HL-60 (cell line): ENCODE measurements at regions not wholly inside any gene's neighbourhood (a gene's known extent, or its start where the extent isn't known, plus 50 kb on each side); places are given as distances from the start of the nearest gene placed in this dataset.

ENCODE experiments used
- DNase-seq, 2 experiments: peaks; one replicate each; pipeline ENCODE4 v3.0.0-alpha.2; 2010 to 2020; ENCODE audit warnings: low read depth in 1 of 2, low spot score in 1 of 2
- H3K27ac ChIP-seq: fragments of 250-450 bp; sonication (Bioruptor Pico); replicated peaks from 2 replicates; pipeline ENCODE4 v1.5.1; 2020; ENCODE audit warnings: mild to moderate bottlenecking, moderate library complexity
- H3K27me3 ChIP-seq: fragments of 250-450 bp; sonication (Bioruptor Pico); 2 replicates; pipeline ENCODE4 v1.5.1; 2021; ENCODE audit warnings: mild to moderate bottlenecking, moderate library complexity; ENCODE audit not compliant: insufficient read depth, poor library complexity, severe bottlenecking
- H3K4me3 ChIP-seq: replicated peaks from 2 replicates; pipeline ENCODE4 v1.5.1; 2011; ENCODE audit warnings: mild to moderate bottlenecking, control low read depth, low read length; ENCODE audit not compliant: insufficient read depth
- GABPA ChIP-seq: IDR thresholded peaks from 2 replicates; pipeline ENCODE4 v1.6.1; 2012; ENCODE audit warnings: low read depth
- POLR2AphosphoS5 ChIP-seq: IDR thresholded peaks from 2 replicates; pipeline ENCODE4 v1.6.1; 2012; ENCODE audit warnings: low read depth
- SPI1 ChIP-seq: IDR thresholded peaks from 2 replicates; pipeline ENCODE4 v1.6.1; 2012; ENCODE audit warnings: low read depth, mild to moderate bottlenecking, borderline replicate concordance
- TF ChIP-seq, protein P1 (sequence below): IDR thresholded peaks from 2 replicates; pipeline ENCODE4 v1.6.1; 2012; ENCODE audit warnings: low read depth; ENCODE audit not compliant: insufficient replicate concordance
- TF ChIP-seq, protein P2 (sequence below): IDR thresholded peaks from one replicate; pipeline ENCODE4 v1.5.1; 2011; ENCODE audit warnings: low read length, control low read depth, inconsistent platforms; ENCODE audit not compliant: insufficient read depth

DNA sequence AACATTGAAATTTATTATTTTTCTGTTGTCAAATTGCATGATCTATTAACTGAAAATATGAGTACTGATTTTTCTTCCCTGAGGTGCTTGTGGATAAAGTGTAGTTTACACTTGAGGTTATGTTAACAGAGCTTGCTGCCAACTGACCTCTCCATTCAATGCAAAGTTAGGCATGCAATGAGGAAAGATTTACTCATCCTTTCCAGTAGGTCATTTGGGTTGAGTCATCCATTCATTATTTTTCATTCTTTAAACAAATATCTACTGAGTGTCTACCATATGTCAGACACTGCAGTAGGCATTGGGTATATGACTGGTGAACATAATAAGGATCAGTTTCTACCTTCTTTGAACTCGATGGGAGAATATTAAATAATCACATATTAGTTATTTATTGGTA lies 604.1 kb downstream of the EDEM1 start:
- no peak for TF ChIP-seq POLR2AphosphoS5
- TF ChIP-seq, protein P1, sequence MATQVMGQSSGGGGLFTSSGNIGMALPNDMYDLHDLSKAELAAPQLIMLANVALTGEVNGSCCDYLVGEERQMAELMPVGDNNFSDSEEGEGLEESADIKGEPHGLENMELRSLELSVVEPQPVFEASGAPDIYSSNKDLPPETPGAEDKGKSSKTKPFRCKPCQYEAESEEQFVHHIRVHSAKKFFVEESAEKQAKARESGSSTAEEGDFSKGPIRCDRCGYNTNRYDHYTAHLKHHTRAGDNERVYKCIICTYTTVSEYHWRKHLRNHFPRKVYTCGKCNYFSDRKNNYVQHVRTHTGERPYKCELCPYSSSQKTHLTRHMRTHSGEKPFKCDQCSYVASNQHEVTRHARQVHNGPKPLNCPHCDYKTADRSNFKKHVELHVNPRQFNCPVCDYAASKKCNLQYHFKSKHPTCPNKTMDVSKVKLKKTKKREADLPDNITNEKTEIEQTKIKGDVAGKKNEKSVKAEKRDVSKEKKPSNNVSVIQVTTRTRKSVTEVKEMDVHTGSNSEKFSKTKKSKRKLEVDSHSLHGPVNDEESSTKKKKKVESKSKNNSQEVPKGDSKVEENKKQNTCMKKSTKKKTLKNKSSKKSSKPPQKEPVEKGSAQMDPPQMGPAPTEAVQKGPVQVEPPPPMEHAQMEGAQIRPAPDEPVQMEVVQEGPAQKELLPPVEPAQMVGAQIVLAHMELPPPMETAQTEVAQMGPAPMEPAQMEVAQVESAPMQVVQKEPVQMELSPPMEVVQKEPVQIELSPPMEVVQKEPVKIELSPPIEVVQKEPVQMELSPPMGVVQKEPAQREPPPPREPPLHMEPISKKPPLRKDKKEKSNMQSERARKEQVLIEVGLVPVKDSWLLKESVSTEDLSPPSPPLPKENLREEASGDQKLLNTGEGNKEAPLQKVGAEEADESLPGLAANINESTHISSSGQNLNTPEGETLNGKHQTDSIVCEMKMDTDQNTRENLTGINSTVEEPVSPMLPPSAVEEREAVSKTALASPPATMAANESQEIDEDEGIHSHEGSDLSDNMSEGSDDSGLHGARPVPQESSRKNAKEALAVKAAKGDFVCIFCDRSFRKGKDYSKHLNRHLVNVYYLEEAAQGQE: no peak
- TF ChIP-seq SPI1: no peak
- TF ChIP-seq, protein P2, sequence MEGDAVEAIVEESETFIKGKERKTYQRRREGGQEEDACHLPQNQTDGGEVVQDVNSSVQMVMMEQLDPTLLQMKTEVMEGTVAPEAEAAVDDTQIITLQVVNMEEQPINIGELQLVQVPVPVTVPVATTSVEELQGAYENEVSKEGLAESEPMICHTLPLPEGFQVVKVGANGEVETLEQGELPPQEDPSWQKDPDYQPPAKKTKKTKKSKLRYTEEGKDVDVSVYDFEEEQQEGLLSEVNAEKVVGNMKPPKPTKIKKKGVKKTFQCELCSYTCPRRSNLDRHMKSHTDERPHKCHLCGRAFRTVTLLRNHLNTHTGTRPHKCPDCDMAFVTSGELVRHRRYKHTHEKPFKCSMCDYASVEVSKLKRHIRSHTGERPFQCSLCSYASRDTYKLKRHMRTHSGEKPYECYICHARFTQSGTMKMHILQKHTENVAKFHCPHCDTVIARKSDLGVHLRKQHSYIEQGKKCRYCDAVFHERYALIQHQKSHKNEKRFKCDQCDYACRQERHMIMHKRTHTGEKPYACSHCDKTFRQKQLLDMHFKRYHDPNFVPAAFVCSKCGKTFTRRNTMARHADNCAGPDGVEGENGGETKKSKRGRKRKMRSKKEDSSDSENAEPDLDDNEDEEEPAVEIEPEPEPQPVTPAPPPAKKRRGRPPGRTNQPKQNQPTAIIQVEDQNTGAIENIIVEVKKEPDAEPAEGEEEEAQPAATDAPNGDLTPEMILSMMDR: no peak
- TF ChIP-seq GABPA: no peak
- H3K27ac ChIP-seq: no peak overlapping the region
- DNase-seq: no peak
- no peaks in the 10 kb centered on the region for H3K27me3 ChIP-seq
- H3K4me3 ChIP-seq: no peak overlapping the region

DNA sequence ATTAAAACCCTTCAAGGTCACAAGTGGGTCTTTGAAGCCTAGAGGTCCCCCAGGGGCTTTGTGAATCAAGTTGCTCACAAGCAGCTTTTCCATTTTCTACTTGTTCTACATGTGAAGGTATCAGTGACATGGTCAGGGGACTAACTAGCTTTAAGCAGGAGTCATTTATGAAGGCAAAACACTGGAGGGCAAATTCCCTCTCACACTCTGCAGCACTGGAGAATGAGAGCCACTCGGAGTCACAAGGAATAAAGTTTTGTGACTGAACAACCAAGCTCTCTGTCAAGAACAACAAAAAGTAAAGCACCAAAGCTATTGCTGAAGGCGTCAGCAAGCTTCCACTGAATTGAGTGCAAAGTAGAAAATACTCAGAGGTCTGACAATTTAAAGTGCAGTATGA lies 609.0 kb downstream of the EDEM1 start:
- Histone ChIP-seq H3K4me3 (no peak overlapping the region), H3K27me3 (no peaks in the 10 kb centered on the region), H3K27ac (no peak overlapping the region)
- no peak for TF ChIP-seq GABPA
- TF ChIP-seq, protein P2: no peak
- TF ChIP-seq, protein P1: no peak
- no peak for TF ChIP-seq POLR2AphosphoS5
- no peak for TF ChIP-seq SPI1
- DNase-seq: no peak

DNA sequence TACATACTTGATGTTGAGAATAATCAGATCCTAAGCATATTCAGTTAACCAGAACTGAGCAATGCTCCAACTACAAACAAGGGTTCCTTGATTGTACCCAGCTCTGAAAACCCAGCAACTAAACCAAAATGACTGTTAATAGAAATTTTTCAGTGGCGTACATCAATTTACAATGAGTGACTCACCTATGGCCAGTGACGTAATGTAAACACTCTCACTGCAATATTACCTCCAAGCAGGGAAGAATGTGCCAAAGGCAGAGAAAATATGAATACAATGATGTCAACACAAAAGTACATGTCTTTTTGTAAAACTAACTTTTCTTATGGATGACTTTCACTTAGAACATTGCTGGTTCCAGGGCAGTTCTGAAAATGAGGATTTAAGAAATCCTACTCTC lies 611.3 kb downstream of the EDEM1 start:
- TF ChIP-seq SPI1 (no peak), GABPA (no peak), POLR2AphosphoS5 (no peak)
- TF ChIP-seq, protein P1: no peak
- TF ChIP-seq, protein P2: no peak
- no peak for DNase-seq
- no peak overlapping the region for H3K4me3 ChIP-seq
- no peaks in the 10 kb centered on the region for H3K27me3 ChIP-seq
- no peak overlapping the region for H3K27ac ChIP-seq
